ENCODE measurements at regions not wholly inside any gene's neighbourhood (a gene's known extent, or its start where the extent isn't known, plus 50 kb on each side); places are given as distances from the start of the nearest gene placed in this dataset.

- no peak for TF ChIP-seq CTCF (IDR thresholded peaks at IDR 0.05; ENCODE audit: unreplicated experiment)
- H3K27me3 Mint-ChIP-seq (ENCODE audit: unreplicated experiment): peaks cover 6% of the 10 kb centered on the region
- H3K36me3 Mint-ChIP-seq (ENCODE audit: low read depth, unreplicated experiment): peaks cover 3% of the 10 kb centered on the region
- no peak overlapping the region for H3K4me3 Mint-ChIP-seq (ENCODE audit: unreplicated experiment)
- no peak overlapping the region for H3K27ac Mint-ChIP-seq (ENCODE audit: unreplicated experiment)
- H3K9me3 Mint-ChIP-seq (ENCODE audit: unreplicated experiment): no peaks in the 10 kb centered on the region
- DNase-seq (ENCODE audit: low spot score): no peak
- peaks cover 12% of the 10 kb centered on the region for H3K4me1 Mint-ChIP-seq (ENCODE audit: unreplicated experiment)
These were observed 308.3 kb downstream of the ZSWIM6 start for GRCh38 chr5:61640179-61641021.

GRCh38 chr5:61641748-61642565 lies 309.9 kb downstream of the ZSWIM6 start:
- Mint-ChIP-seq H3K27ac (ENCODE audit: unreplicated experiment) (no peak overlapping the region), H3K36me3 (ENCODE audit: low read depth, unreplicated experiment) (peaks cover 3% of the 10 kb centered on the region), H3K27me3 (ENCODE audit: unreplicated experiment) (peaks cover 6% of the 10 kb centered on the region), H3K4me1 (ENCODE audit: unreplicated experiment) (peaks cover 12% of the 10 kb centered on the region), H3K4me3 (ENCODE audit: unreplicated experiment) (no peak overlapping the region), H3K9me3 (ENCODE audit: unreplicated experiment) (no peaks in the 10 kb centered on the region)
- TF ChIP-seq CTCF (IDR thresholded peaks at IDR 0.05; ENCODE audit: unreplicated experiment): no peak
- DNase-seq (ENCODE audit: low spot score): no peak

GRCh38 chr5:61647672-61648071 lies 315.6 kb downstream of the ZSWIM6 start:
- Mint-ChIP-seq H3K4me3 (ENCODE audit: unreplicated experiment) (no peak overlapping the region), H3K4me1 (ENCODE audit: unreplicated experiment) (no peaks in the 10 kb centered on the region), H3K27me3 (ENCODE audit: unreplicated experiment) (no peaks in the 10 kb centered on the region), H3K36me3 (ENCODE audit: low read depth, unreplicated experiment) (peaks cover 3% of the 10 kb centered on the region), H3K27ac (ENCODE audit: unreplicated experiment) (no peak overlapping the region), H3K9me3 (ENCODE audit: unreplicated experiment) (no peaks in the 10 kb centered on the region)
- TF ChIP-seq CTCF (IDR thresholded peaks at IDR 0.05; ENCODE audit: unreplicated experiment): no peak
- DNase-seq (ENCODE audit: low spot score): no peak

- no peak for TF ChIP-seq CTCF (IDR thresholded peaks at IDR 0.05; ENCODE audit: unreplicated experiment)
- H3K9me3 Mint-ChIP-seq (ENCODE audit: unreplicated experiment): no peaks in the 10 kb centered on the region
- no peak overlapping the region for H3K4me3 Mint-ChIP-seq (ENCODE audit: unreplicated experiment)
- peaks cover 3% of the 10 kb centered on the region for H3K36me3 Mint-ChIP-seq (ENCODE audit: low read depth, unreplicated experiment)
- no peaks in the 10 kb centered on the region for H3K4me1 Mint-ChIP-seq (ENCODE audit: unreplicated experiment)
- no peaks in the 10 kb centered on the region for H3K27me3 Mint-ChIP-seq (ENCODE audit: unreplicated experiment)
- H3K27ac Mint-ChIP-seq (ENCODE audit: unreplicated experiment): no peak overlapping the region
- no peak for DNase-seq (ENCODE audit: low spot score)
These were observed 317.2 kb downstream of the ZSWIM6 start for GRCh38 chr5:61649231-61649630.

GRCh38 chr5:61649971-61650370 lies 317.9 kb downstream of the ZSWIM6 start:
- no peaks in the 10 kb centered on the region for H3K9me3 Mint-ChIP-seq (ENCODE audit: unreplicated experiment)

More at GRCh38 chr5:61649971-61650370, 317.9 kb downstream of the ZSWIM6 start:
- Mint-ChIP-seq H3K4me3 (ENCODE audit: unreplicated experiment) (no peak overlapping the region), H3K27ac (ENCODE audit: unreplicated experiment) (no peak overlapping the region), H3K4me1 (ENCODE audit: unreplicated experiment) (no peaks in the 10 kb centered on the region), H3K36me3 (ENCODE audit: low read depth, unreplicated experiment) (no peaks in the 10 kb centered on the region), H3K27me3 (ENCODE audit: unreplicated experiment) (no peaks in the 10 kb centered on the region)
- no peak for DNase-seq (ENCODE audit: low spot score)
- no peak for TF ChIP-seq CTCF (IDR thresholded peaks at IDR 0.05; ENCODE audit: unreplicated experiment)
